ENCODE measurements at regions not wholly inside any gene's neighbourhood (a gene's known extent, or its start where the extent isn't known, plus 50 kb on each side); places are given as distances from the start of the nearest gene placed in this dataset.
"Not testable (repeated sequence)": the region's sequence is repeated elsewhere in the genome, so short reads cannot be mapped to it uniquely, and the experiment has no call there.

GRCh38 chr3:76199382-76199781, 414.0 kb upstream of the ZNF717 start:
- no peak for DNase-seq (ENCODE audit: low read depth)

- DNase-seq (ENCODE audit: low read depth) = no peak
Observed at GRCh38 chr3:76203578-76203977, 418.2 kb upstream of the ZNF717 start.

GRCh38 chr3:76206346-76206745, 421.0 kb upstream of the ZNF717 start:
- DNase-seq (ENCODE audit: low read depth) = no peak

- DNase-seq (ENCODE audit: low read depth) = no peak
Observed at GRCh38 chr3:76212679-76213078, 427.3 kb upstream of the ZNF717 start.

- DNase-seq (ENCODE audit: low read depth) = no peak
Observed at GRCh38 chr3:76222201-76222600, 436.9 kb upstream of the ZNF717 start.

GRCh38 chr3:76231258-76231657, 445.9 kb upstream of the ZNF717 start:
- DNase-seq (ENCODE audit: low read depth) = no peak

- no peak for DNase-seq (ENCODE audit: low read depth)
Observed at GRCh38 chr3:76242886-76243753, 457.8 kb upstream of the ZNF717 start.

- DNase-seq (ENCODE audit: low read depth) = no peak
Observed at GRCh38 chr3:76245073-76245472, 459.7 kb upstream of the ZNF717 start.

GRCh38 chr3:76245622-76246021, 460.3 kb upstream of the ZNF717 start:
- no peak for DNase-seq (ENCODE audit: low read depth)

- DNase-seq (ENCODE audit: low read depth) = no peak
Observed at GRCh38 chr3:76264496-76264895, 479.1 kb upstream of the ZNF717 start.

- DNase-seq (ENCODE audit: low read depth) = no peak
Observed at GRCh38 chr3:76264911-76265310, 479.6 kb upstream of the ZNF717 start.

- DNase-seq (ENCODE audit: low read depth) = no peak
Observed at GRCh38 chr3:76266511-76266910, 481.2 kb upstream of the ZNF717 start.

GRCh38 chr3:76267851-76268380, 482.6 kb upstream of the ZNF717 start:
- DNase-seq (ENCODE audit: low read depth) = no peak

GRCh38 chr3:76293856-76294255, 508.5 kb upstream of the ZNF717 start:
- DNase-seq (ENCODE audit: low read depth) = no peak

GRCh38 chr3:76300746-76301145, 515.4 kb upstream of the ZNF717 start:
- DNase-seq (ENCODE audit: low read depth) = no peak

GRCh38 chr3:76307556-76307955, 522.2 kb upstream of the ZNF717 start:
- DNase-seq (ENCODE audit: low read depth) = no peak

GRCh38 chr3:76308541-76308940, 523.2 kb upstream of the ZNF717 start:
- DNase-seq (ENCODE audit: low read depth) = no peak

- no peak for DNase-seq (ENCODE audit: low read depth)
Observed at GRCh38 chr3:76310089-76310488, 524.7 kb upstream of the ZNF717 start.

- no peak for DNase-seq (ENCODE audit: low read depth)
Observed at GRCh38 chr3:76310667-76311066, 525.3 kb upstream of the ZNF717 start.

- DNase-seq (ENCODE audit: low read depth) = no peak
Observed at GRCh38 chr3:76311941-76312340, 526.6 kb upstream of the ZNF717 start.

GRCh38 chr3:76315906-76316305, 530.6 kb upstream of the ZNF717 start:
- not testable (repeated sequence) for DNase-seq (ENCODE audit: low read depth)

GRCh38 chr3:76321614-76322013, 536.3 kb upstream of the ZNF717 start:
- DNase-seq (ENCODE audit: low read depth) = no peak

- DNase-seq (ENCODE audit: low read depth) = no peak
Observed at GRCh38 chr3:76324101-76324500, 538.8 kb upstream of the ZNF717 start.

GRCh38 chr3:76345878-76346277, 560.5 kb upstream of the ZNF717 start:
- DNase-seq (ENCODE audit: low read depth) = no peak

Measured in EH (cell line).